IMR-90 (cell line): ENCODE measurements at regions not wholly inside any gene's neighbourhood (a gene's known extent, or its start where the extent isn't known, plus 50 kb on each side); places are given as distances from the start of the nearest gene placed in this dataset.

ENCODE experiments used
- ATAC-seq: fragments of 200-7000 bp; cut with Tn5 transposase; 2 replicates; pipeline ENCODE4 v1.9.1; 2020; ENCODE audit warnings: low read depth, mild to moderate bottlenecking, moderate library complexity
- BruUV-seq: library from RNA; stranded (reverse); fragments of 400-500 nt; replicated peaks from 2 replicates; lab custom pipeline; 2021; lab: Mats Ljungman, UMichigan
- CTCF ChIA-PET: fragments of 300-600 bp; formaldehyde crosslinking; extraction: SDS; loops from one replicate; lab custom pipeline; 2021; ENCODE audit warnings: antibody characterized with exemption; lab: Yijun Ruan, JAX
- POLR2A ChIA-PET: fragments of 300-600 bp; sonication (Branson Sonifier 250); formaldehyde crosslinking; loops from one replicate; lab custom pipeline; 2022; ENCODE audit warnings: antibody characterized with exemption; ENCODE audit not compliant: unreplicated experiment; lab: Charles Lee
- DNase-seq: peaks from one replicate; pipeline ENCODE4 v3.0.0; 2013
- H2AFZ ChIP-seq: replicated peaks from 2 replicates; pipeline ENCODE3; 2013; ENCODE audit warnings: low read length, mild to moderate bottlenecking; ENCODE audit not compliant: poor library complexity
- H2AK5ac ChIP-seq: 2 replicates; pipeline ENCODE4 v1.6.1; 2013; ENCODE audit warnings: low read depth, low read length, inconsistent platforms
- H2AK9ac ChIP-seq: replicated peaks from 2 replicates; pipeline ENCODE3; 2013; ENCODE audit warnings: mild to moderate bottlenecking, low read depth, low read length, moderate library complexity; ENCODE audit not compliant: poor library complexity
- H2BK120ac ChIP-seq: 2 replicates; pipeline ENCODE4 v1.6.1; 2013; ENCODE audit warnings: low read depth, low read length, inconsistent platforms
- H2BK15ac ChIP-seq: 3 replicates; pipeline ENCODE4 v1.6.1; 2013; ENCODE audit warnings: low read depth, low read length, inconsistent platforms
- H2BK20ac ChIP-seq: 2 replicates; pipeline ENCODE4 v1.6.1; 2013; ENCODE audit warnings: low read depth, mild to moderate bottlenecking, inconsistent platforms, low read length, moderate library complexity
- H2BK5ac ChIP-seq: 2 replicates; pipeline ENCODE4 v1.6.1; 2013; ENCODE audit warnings: mild to moderate bottlenecking, low read depth, low read length, inconsistent platforms; ENCODE audit not compliant: poor library complexity, severe bottlenecking
- H3K14ac ChIP-seq: replicated peaks from 2 replicates; pipeline ENCODE4 v1.6.1; 2013; ENCODE audit warnings: low read depth, low read length, inconsistent platforms
- H3K18ac ChIP-seq: 2 replicates; pipeline ENCODE4 v1.6.1; 2013; ENCODE audit warnings: low read depth, low read length, control low read depth
- H3K23ac ChIP-seq: 2 replicates; pipeline ENCODE4 v1.6.1; 2013; ENCODE audit warnings: low read depth, low read length, inconsistent platforms
- H3K27ac ChIP-seq: 2 replicates; pipeline ENCODE4 v1.5.1; 2013; ENCODE audit warnings: mild to moderate bottlenecking, control low read depth, low read length; ENCODE audit not compliant: insufficient read depth
- H3K27me3 ChIP-seq: 2 replicates; pipeline ENCODE4 v1.6.1; 2013; ENCODE audit warnings: low read length; ENCODE audit not compliant: control insufficient read depth, insufficient read depth
- H3K36me3 ChIP-seq: 2 replicates; pipeline ENCODE4 v1.6.1; 2013; ENCODE audit warnings: low read length, mixed read lengths; ENCODE audit not compliant: control insufficient read depth, insufficient read depth
- H3K4ac ChIP-seq: 2 replicates; pipeline ENCODE4 v1.6.1; 2013; ENCODE audit warnings: low read depth, low read length, inconsistent platforms
- H3K4me1 ChIP-seq: 2 replicates; pipeline ENCODE4 v1.6.1; 2013; ENCODE audit warnings: low read length, mixed read lengths; ENCODE audit not compliant: control insufficient read depth, insufficient read depth
- H3K4me2 ChIP-seq: 2 replicates; pipeline ENCODE4 v1.6.1; 2013; ENCODE audit warnings: low read depth, mild to moderate bottlenecking, control low read depth, low read length, moderate library complexity
- H3K4me3 ChIP-seq: 2 replicates; pipeline ENCODE4 v1.5.1; 2013; ENCODE audit warnings: low read depth, mild to moderate bottlenecking, control low read depth, low read length, moderate library complexity; ENCODE audit not compliant: insufficient read depth
- H3K56ac ChIP-seq: 2 replicates; pipeline ENCODE4 v1.6.1; 2013; ENCODE audit warnings: low read length, inconsistent platforms; ENCODE audit not compliant: insufficient read depth; ENCODE audit errors: extremely low read depth
- H3K79me1 ChIP-seq, 2 experiments: 2 replicates each; pipeline ENCODE4 v1.6.1; 2013; ENCODE audit warnings: low read length in 2 of 2, inconsistent platforms in 1 of 2, low read depth in 1 of 2
- H3K9ac ChIP-seq: 2 replicates; pipeline ENCODE4 v1.6.1; 2013; ENCODE audit warnings: low read depth, low read length, control low read depth
- H3K9me1 ChIP-seq: 2 replicates; pipeline ENCODE4 v1.6.1; 2013; ENCODE audit warnings: low read length, inconsistent platforms; ENCODE audit not compliant: insufficient read depth
- H3K9me3 ChIP-seq: 2 replicates; pipeline ENCODE4 v1.6.1; 2013; ENCODE audit warnings: low read length; ENCODE audit not compliant: control insufficient read depth, insufficient read depth
- H4K20me1 ChIP-seq: 2 replicates; pipeline ENCODE4 v1.6.1; 2013; ENCODE audit warnings: low read length, inconsistent platforms; ENCODE audit not compliant: insufficient read depth
- H4K5ac ChIP-seq: 2 replicates; pipeline ENCODE4 v1.6.1; 2013; ENCODE audit warnings: mild to moderate bottlenecking, low read depth, low read length, control low read depth
- H4K8ac ChIP-seq, 2 experiments: 2 replicates each; pipeline ENCODE4 v1.6.1; 2013; ENCODE audit warnings: low read depth in 2 of 2, low read length in 2 of 2, control low read depth in 1 of 2, inconsistent platforms in 1 of 2
- H4K91ac ChIP-seq: 2 replicates; pipeline ENCODE4 v1.6.1; 2013; ENCODE audit warnings: low read depth, low read length, inconsistent platforms; ENCODE audit not compliant: insufficient read depth
- RAD21 ChIP-seq: IDR thresholded peaks from 2 replicates; pipeline ENCODE4 v1.6.1; 2012; ENCODE audit warnings: low read length, improper control_type of control experiment
- WGBS, 2 experiments: methylation state at CpG; one replicate each; pipeline versions ENCODE4 v1.1.5 to v1.1.7; 2013; ENCODE audit warnings: missing lambda C conversion rate in 2 of 2; ENCODE audit not compliant: insufficient read length in 1 of 2; ENCODE audit errors: extremely low coverage in 2 of 2; 5-methylcytosine and 5-hydroxymethylcytosine counted together
- dilution Hi-C: fragments of 300-500 bp; cut with HindIII; formaldehyde crosslinking; loops from one replicate; pipeline ENCODE4 v1.14.3; 2018; ENCODE audit warnings: low sequenced_read_pairs; ENCODE audit not compliant: unreplicated experiment
- in situ Hi-C: fragments of 300-500 bp; cut with MboI; formaldehyde crosslinking; loops from 3 replicates; pipeline ENCODE4 v1.14.3; 2019; ENCODE audit warnings: low sequenced_read_pairs, inconsistent platforms, mixed read lengths
- intact Hi-C: fragments of 100-400 bp; cut with micrococcal nuclease; formaldehyde crosslinking; loops from 2 replicates; pipeline ENCODE4 v1.10.0; 2022

DNA sequence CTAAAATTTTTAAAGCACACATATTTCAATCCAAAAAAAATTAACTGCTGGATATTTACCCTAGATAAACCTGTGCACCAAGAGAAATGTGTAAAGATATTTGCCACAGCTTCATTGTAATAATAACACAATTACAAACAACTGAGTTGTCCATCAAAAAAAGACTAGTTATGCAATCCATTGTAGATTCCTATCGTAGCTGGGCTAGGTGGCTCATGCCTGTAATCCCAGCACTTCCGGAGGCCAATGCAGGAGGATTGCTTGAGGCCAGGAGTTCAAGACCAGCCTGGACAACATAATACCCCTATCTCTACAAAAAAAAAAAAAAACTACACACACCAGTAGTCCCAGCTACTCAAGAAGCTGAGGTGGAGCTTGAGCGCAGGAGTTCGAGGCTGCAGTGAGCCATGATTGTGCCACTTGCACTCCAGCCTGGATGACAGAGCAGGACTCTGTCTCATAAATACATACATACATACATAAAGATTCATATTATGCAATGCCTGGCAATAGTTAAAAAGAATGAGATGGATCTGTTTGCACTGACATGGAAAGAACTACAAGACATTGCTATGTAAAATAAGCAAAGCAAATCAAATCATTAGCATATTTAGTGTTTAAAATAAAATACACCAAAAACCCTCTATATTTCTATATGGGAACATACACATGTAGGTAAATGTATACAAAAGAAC, 56.5 kb upstream of the CCDC28A start:
- Histone ChIP-seq H3K36me3 (no peaks in the 10 kb centered on the region), H2BK5ac (no peak overlapping the region), H3K9me3 (peaks cover 9% of the 10 kb centered on the region), H2AK9ac (no peak overlapping the region), H3K27me3 (peaks cover 8% of the 10 kb centered on the region), H2AK5ac (no peak overlapping the region), H2BK15ac (no peak overlapping the region), H3K4me1 (peaks cover 6% of the 10 kb centered on the region), H3K4me3 (no peak overlapping the region), H4K91ac (no peak overlapping the region), H4K8ac (no peak overlapping the region), H3K27ac (no peak overlapping the region), H4K20me1 (no peaks in the 10 kb centered on the region), H2AFZ (no peak overlapping the region), H3K4me2 (no peak overlapping the region), H3K4ac (no peak overlapping the region), H3K56ac (no peak overlapping the region), H2BK20ac (no peak overlapping the region), H3K14ac (no peak overlapping the region), H3K9ac (no peak overlapping the region), H3K79me1 (no peaks in the 10 kb centered on the region), H3K18ac (no peak overlapping the region), H3K23ac (no peak overlapping the region), H3K9me1 (no peaks in the 10 kb centered on the region), H4K5ac (no peak overlapping the region), H2BK120ac (no peak overlapping the region)
- CTCF ChIA-PET = no interaction called here
- DNase-seq (no peak), ATAC-seq (no peak)
- dilution Hi-C loops = no loop called here
- no CpG with 5 or more reads among the region's 4 CpGs for WGBS, 2 experiments
- no peak for TF ChIP-seq RAD21
- in situ Hi-C loops = no loop called here
- POLR2A ChIA-PET = no interaction called here
- intact Hi-C loops = no loop called here
- no TSS peak for BruUV-seq
